ENCODE measurements at regions not wholly inside any gene's neighbourhood (a gene's known extent, or its start where the extent isn't known, plus 50 kb on each side); places are given as distances from the start of the nearest gene placed in this dataset.

DNA sequence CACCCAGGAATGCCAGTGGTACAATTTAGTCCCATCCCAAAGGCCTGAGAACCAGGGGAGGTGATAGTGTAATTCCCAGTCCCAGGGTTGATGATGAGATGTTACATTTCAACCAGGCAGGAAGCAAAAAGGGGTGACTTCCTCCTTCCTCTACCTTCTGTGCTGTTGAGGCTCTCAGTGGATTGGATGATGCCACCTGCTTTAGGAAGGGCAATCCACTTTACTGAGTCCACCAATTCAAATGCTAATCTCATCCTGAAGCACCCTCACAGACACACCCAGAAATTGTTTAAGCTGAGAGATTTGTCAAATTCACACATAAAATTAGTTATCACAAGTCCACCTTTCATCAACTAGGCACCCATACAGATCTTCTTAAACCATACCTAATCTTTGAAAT, 418.5 kb upstream of the GOLIM4 start (continued):
- TF ChIP-seq YY1 (IDR thresholded peaks at IDR 0.05; ENCODE audit: extremely low read depth, insufficient replicate concordance, low read depth, low read length) (no peak), ZNF274 (IDR thresholded peaks at IDR 0.05; ENCODE audit: low read depth, low read length) (no peak), SP1 (IDR thresholded peaks at IDR 0.05; ENCODE audit: low read depth) (no peak), POLR2AphosphoS5 (IDR thresholded peaks at IDR 0.05; ENCODE audit: low read depth, low read length) (no peak), RAD21 (IDR thresholded peaks at IDR 0.05; ENCODE audit: low read depth) (no peak), EZH2 (IDR thresholded peaks at IDR 0.05) (no peak)

GRCh38 chr3:168512802-168513201, 417.1 kb upstream of the GOLIM4 start:
- BruUV-seq (replicated peaks) = no TSS peak
- POLR2A ChIA-PET = interaction anchor here (1.4 kb wide), 1 partner anchor 335 kb away, joined by 3 read pairs; no protein-coding TSS in a partner anchor
- intact Hi-C loops (cut with micrococcal nuclease) = loop anchor here (5.0 kb wide), 1 partner anchor 301 kb away; no protein-coding TSS in a partner anchor
- ATAC-seq (no peak), DNase-seq (ENCODE audit: low read depth, low spot score) (no peak)
- Histone ChIP-seq H3K27ac (ENCODE audit: low read depth, low read length) (no peak overlapping the region), H3K9ac (ENCODE audit: low read length) (no peak overlapping the region), H3K4me2 (ENCODE audit: low read length) (no peak overlapping the region), H3K27me3 (ENCODE audit: insufficient read depth, low read length) (peaks cover 11% of the 10 kb centered on the region), H3K9me3 (ENCODE audit: control insufficient read depth in 1 of 2, insufficient read depth in 1 of 2, low read depth in 1 of 2, low read length in 2 of 2) (no peaks in the 10 kb centered on the region), H3K79me2 (ENCODE audit: insufficient read depth, low read length) (no peaks in the 10 kb centered on the region), H4K20me1 (ENCODE audit: insufficient read depth) (no peaks in the 10 kb centered on the region), H3K36me3 (ENCODE audit: control insufficient read depth in 1 of 2, insufficient read depth in 2 of 2, low read length in 2 of 2) (no peaks in the 10 kb centered on the region), H3K4me3 (replicated peaks in 1 of 2; ENCODE audit: low read depth in 1 of 2, low read length in 2 of 2) (no peak overlapping the region), H3K4me1 (ENCODE audit: control insufficient read depth in 1 of 2, insufficient read depth in 2 of 2, low read length in 2 of 2) (no peaks in the 10 kb centered on the region), H3K9me2 (ENCODE audit: insufficient read depth) (no peaks in the 10 kb centered on the region), H2AFZ (ENCODE audit: low read depth, low read length, poor library complexity, severe bottlenecking) (no peak overlapping the region)
- CTCF ChIA-PET = no interaction called here
- TF ChIP-seq EGR1 (IDR thresholded peaks at IDR 0.05; ENCODE audit: low read depth) (no peak), TCF7L2 (IDR thresholded peaks at IDR 0.05; ENCODE audit: borderline replicate concordance, extremely low read depth, insufficient read depth, insufficient read length) (no peak), CTCF (IDR thresholded peaks at IDR 0.05 in 2 of 3, conservative IDR thresholded peaks at IDR 0.05 in 1 of 3; ENCODE audit: borderline replicate concordance in 1 of 3, insufficient read depth in 1 of 3, low read depth in 2 of 3, low read length in 2 of 3) (no peak)
- TF ChIP-seq, protein P1, sequence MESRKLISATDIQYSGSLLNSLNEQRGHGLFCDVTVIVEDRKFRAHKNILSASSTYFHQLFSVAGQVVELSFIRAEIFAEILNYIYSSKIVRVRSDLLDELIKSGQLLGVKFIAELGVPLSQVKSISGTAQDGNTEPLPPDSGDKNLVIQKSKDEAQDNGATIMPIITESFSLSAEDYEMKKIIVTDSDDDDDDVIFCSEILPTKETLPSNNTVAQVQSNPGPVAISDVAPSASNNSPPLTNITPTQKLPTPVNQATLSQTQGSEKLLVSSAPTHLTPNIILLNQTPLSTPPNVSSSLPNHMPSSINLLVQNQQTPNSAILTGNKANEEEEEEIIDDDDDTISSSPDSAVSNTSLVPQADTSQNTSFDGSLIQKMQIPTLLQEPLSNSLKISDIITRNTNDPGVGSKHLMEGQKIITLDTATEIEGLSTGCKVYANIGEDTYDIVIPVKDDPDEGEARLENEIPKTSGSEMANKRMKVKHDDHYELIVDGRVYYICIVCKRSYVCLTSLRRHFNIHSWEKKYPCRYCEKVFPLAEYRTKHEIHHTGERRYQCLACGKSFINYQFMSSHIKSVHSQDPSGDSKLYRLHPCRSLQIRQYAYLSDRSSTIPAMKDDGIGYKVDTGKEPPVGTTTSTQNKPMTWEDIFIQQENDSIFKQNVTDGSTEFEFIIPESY (IDR thresholded peaks at IDR 0.05; ENCODE audit: extremely low read depth, insufficient replicate concordance, low read length) = no peak
- RAD21 ChIA-PET (ENCODE audit: low non-redundant PET in 1 of 2, low total read pairs in 2 of 2, uncharacterized antibody in 2 of 2, unreplicated experiment in 2 of 2) = no interaction called here
